DOHH2 (cell line): ENCODE measurements at regions not wholly inside any gene's neighbourhood (a gene's known extent, or its start where the extent isn't known, plus 50 kb on each side); places are given as distances from the start of the nearest gene placed in this dataset.

Experiments
- H3F3A ChIP-seq: fragments of 200-600 bp; sonication (generic), shearing (Covaris generic); 2 replicates; pipeline ENCODE4 v1.6.0; 2016; ENCODE audit warnings: antibody characterized with exemption, mild to moderate bottlenecking; ENCODE audit not compliant: control insufficient read depth, insufficient read depth
- H3K27ac ChIP-seq: fragments of 200-600 bp; sonication (generic); 2 replicates; pipeline ENCODE4 v1.5.1; 2014; ENCODE audit warnings: low read depth, mild to moderate bottlenecking, low read length, moderate library complexity
- H3K27me3 ChIP-seq: fragments of 200-600 bp; sonication (generic); 2 replicates; pipeline ENCODE4 v1.6.1; 2014; ENCODE audit warnings: mild to moderate bottlenecking, low read length, mixed read lengths; ENCODE audit not compliant: control insufficient read depth
- H3K36me3 ChIP-seq: fragments of 200-600 bp; sonication (generic); 2 replicates; pipeline ENCODE4 v1.6.1; 2014; ENCODE audit warnings: mild to moderate bottlenecking, low read length, moderate library complexity, mixed read lengths; ENCODE audit not compliant: control insufficient read depth
- H3K4me1 ChIP-seq: fragments of 200-600 bp; sonication (generic); 2 replicates; pipeline ENCODE4 v1.6.1; 2014; ENCODE audit warnings: mild to moderate bottlenecking, low read length, mixed read lengths; ENCODE audit not compliant: control insufficient read depth
- H3K4me2 ChIP-seq: fragments of 200-600 bp; sonication (generic); 2 replicates; pipeline ENCODE4 v1.6.0; 2014; ENCODE audit warnings: mild to moderate bottlenecking, low read length, moderate library complexity
- H3K4me3 ChIP-seq: fragments of 200-600 bp; sonication (generic); 2 replicates; pipeline ENCODE4 v1.5.1; 2014; ENCODE audit warnings: mild to moderate bottlenecking, low read length, mixed read lengths
- H3K79me2 ChIP-seq: fragments of 200-600 bp; sonication (generic); 2 replicates; pipeline ENCODE4 v1.6.1; 2014; ENCODE audit warnings: mild to moderate bottlenecking, low read length, mixed read lengths; ENCODE audit not compliant: control insufficient read depth
- H3K9me2 ChIP-seq: fragments of 200-600 bp; sonication (generic); replicated peaks from 2 replicates; pipeline ENCODE4 v1.6.1; 2014; ENCODE audit warnings: mild to moderate bottlenecking, low read length, mixed read lengths; ENCODE audit not compliant: control insufficient read depth
- H3K9me3 ChIP-seq: fragments of 200-600 bp; sonication (generic); 2 replicates; pipeline ENCODE4 v1.6.1; 2014; ENCODE audit warnings: antibody characterized with exemption, low read length, mixed read lengths; ENCODE audit not compliant: control insufficient read depth, insufficient read depth
- H4K20me1 ChIP-seq: fragments of 200-600 bp; sonication (generic); 2 replicates; pipeline ENCODE4 v1.6.0; 2014; ENCODE audit warnings: low read depth, mild to moderate bottlenecking, antibody characterized with exemption, low read length, moderate library complexity; ENCODE audit not compliant: control insufficient read depth, insufficient read depth
- CTCF ChIP-seq: fragments of 200-600 bp; sonication (generic); IDR thresholded peaks from one replicate; pipeline ENCODE4 v1.5.1; 2014; ENCODE audit warnings: antibody characterized with exemption, mild to moderate bottlenecking, low read depth, low read length; ENCODE audit not compliant: poor library complexity, severe bottlenecking
- EZH2phosphoT487 ChIP-seq: fragments of 200-600 bp; sonication (generic); IDR thresholded peaks from 2 replicates; pipeline ENCODE4 v1.6.1; 2017; ENCODE audit warnings: borderline replicate concordance, mild to moderate bottlenecking, antibody characterized with exemption, low read length, moderate library complexity, mixed read lengths

- Histone ChIP-seq H4K20me1 (no peaks in the 10 kb centered on the region), H3K4me1 (no peaks in the 10 kb centered on the region), H3K36me3 (no peaks in the 10 kb centered on the region), H3K27me3 (no peaks in the 10 kb centered on the region), H3K79me2 (no peaks in the 10 kb centered on the region), H3K9me2 (no peaks in the 10 kb centered on the region), H3F3A (no peaks in the 10 kb centered on the region), H3K27ac (no peak overlapping the region), H3K9me3 (peaks cover 5% of the 10 kb centered on the region), H3K4me2 (no peak overlapping the region), H3K4me3 (no peak overlapping the region)
- TF ChIP-seq EZH2phosphoT487 (no peak), CTCF (no peak)
Measured at GRCh38 chr3:66565301-66565700, 64.5 kb upstream of the LRIG1 start.

- no peak overlapping the region for H3K4me2 ChIP-seq
- no peaks in the 10 kb centered on the region for H4K20me1 ChIP-seq
- H3K9me2 ChIP-seq: no peaks in the 10 kb centered on the region
- no peaks in the 10 kb centered on the region for H3K4me1 ChIP-seq
- TF ChIP-seq EZH2phosphoT487: no peak
- no peak for TF ChIP-seq CTCF
- H3K9me3 ChIP-seq: peaks cover 5% of the 10 kb centered on the region
- no peak overlapping the region for H3K4me3 ChIP-seq
- no peaks in the 10 kb centered on the region for H3K27me3 ChIP-seq
- H3K27ac ChIP-seq: no peak overlapping the region
- no peaks in the 10 kb centered on the region for H3K79me2 ChIP-seq
- H3K36me3 ChIP-seq: no peaks in the 10 kb centered on the region
- H3F3A ChIP-seq: no peaks in the 10 kb centered on the region
Measured at GRCh38 chr3:66567077-66567476, 66.3 kb upstream of the LRIG1 start.

GRCh38 chr3:66572090-66572675, 71.4 kb upstream of the LRIG1 start:
- Histone ChIP-seq H3K4me2 (no peak overlapping the region), H3K9me3 (peaks cover 5% of the 10 kb centered on the region), H3K27me3 (no peaks in the 10 kb centered on the region), H3K36me3 (no peaks in the 10 kb centered on the region), H3K27ac (no peak overlapping the region), H3K4me3 (no peak overlapping the region), H3K4me1 (peaks cover 10% of the 10 kb centered on the region), H3K9me2 (no peaks in the 10 kb centered on the region), H3F3A (no peaks in the 10 kb centered on the region), H4K20me1 (no peaks in the 10 kb centered on the region), H3K79me2 (no peaks in the 10 kb centered on the region)
- no peak for TF ChIP-seq EZH2phosphoT487
- TF ChIP-seq CTCF: no peak
